AG09319 (cell line): ENCODE measurements at regions not wholly inside any gene's neighbourhood (a gene's known extent, or its start where the extent isn't known, plus 50 kb on each side); places are given as distances from the start of the nearest gene placed in this dataset.

Experiments used
- DNase-seq: peaks from one replicate; pipeline ENCODE4 v3.0.0-alpha.2; 2010; ENCODE audit warnings: low read depth; ENCODE audit errors: extremely low read depth
- CTCF ChIP-seq: IDR thresholded peaks from 2 replicates; pipeline ENCODE4 v1.5.1; 2011; ENCODE audit warnings: low read depth, mild to moderate bottlenecking, inconsistent platforms, low read length, moderate library complexity

GRCh38 chr10:33101392-33101787 lies 143.4 kb upstream of the ITGB1 start:
- no peak for TF ChIP-seq CTCF
- no peak for DNase-seq

- no peak for TF ChIP-seq CTCF
- no peak for DNase-seq
These were observed 142.9 kb upstream of the ITGB1 start for GRCh38 chr10:33100781-33101391.

GRCh38 chr10:33099748-33100147 lies 141.7 kb upstream of the ITGB1 start:
- TF ChIP-seq CTCF: no peak
- no peak for DNase-seq

- no peak for TF ChIP-seq CTCF
- DNase-seq: no peak
These were observed 141.1 kb upstream of the ITGB1 start for GRCh38 chr10:33098951-33099663.

GRCh38 chr10:33095867-33096815 lies 138.1 kb upstream of the ITGB1 start:
- no peak for DNase-seq
- TF ChIP-seq CTCF: no peak

- DNase-seq: no peak
- TF ChIP-seq CTCF: no peak
These were observed 136.4 kb upstream of the ITGB1 start for GRCh38 chr10:33094263-33095051.
